GM23338 (cell line): ENCODE measurements at regions not wholly inside any gene's neighbourhood (a gene's known extent, or its start where the extent isn't known, plus 50 kb on each side); places are given as distances from the start of the nearest gene placed in this dataset.

Experiments used
- CTCF ChIP-seq, 2 experiments: fragments of 200-600 bp in 1 of 2; sonication (generic) in 1 of 2; conservative IDR thresholded peaks; 2 replicates each; pipeline versions ENCODE4 v1.5.1 to v1.6.1; 2016 to 2017; ENCODE audit warnings: antibody characterized with exemption in 2 of 2, low read depth in 2 of 2, mild to moderate bottlenecking in 2 of 2, moderate library complexity in 1 of 2
- EZH2 ChIP-seq: fragments of 200-600 bp; sonication (generic); IDR thresholded peaks from one replicate; pipeline ENCODE4 v1.8.0; 2017; ENCODE audit warnings: antibody characterized with exemption, mild to moderate bottlenecking, low read depth; ENCODE audit not compliant: unreplicated experiment
- EZH2phosphoT487 ChIP-seq: fragments of 200-600 bp; sonication (generic); IDR thresholded peaks from one replicate; pipeline ENCODE4 v1.8.1; 2018; ENCODE audit warnings: antibody characterized with exemption; ENCODE audit not compliant: unreplicated experiment
- JUNB ChIP-seq: IDR thresholded peaks from one replicate; pipeline ENCODE4 v1.6.1; 2016; ENCODE audit warnings: antibody characterized with exemption; ENCODE audit not compliant: unreplicated experiment
- NANOG ChIP-seq: IDR thresholded peaks from 2 replicates; pipeline ENCODE4 v1.6.1; 2016; ENCODE audit warnings: antibody characterized with exemption, borderline replicate concordance
- POLR2AphosphoS5 ChIP-seq: IDR thresholded peaks from 2 replicates; pipeline ENCODE4 v1.6.1; 2016; ENCODE audit warnings: antibody characterized with exemption, low read depth
- ZNF114 ChIP-seq: fragments of 250-450 bp; sonication (Bioruptor Pico); IDR thresholded peaks from 2 replicates; pipeline ENCODE4 v1.5.0; 2020; ENCODE audit warnings: mild to moderate bottlenecking, moderate library complexity
- ZNF462 ChIP-seq: fragments of 250-450 bp; sonication (Bioruptor Pico); IDR thresholded peaks from 2 replicates; pipeline ENCODE4 v1.5.0; 2020; ENCODE audit warnings: mild to moderate bottlenecking, moderate library complexity
- TF ChIP-seq, protein P1 (sequence below): IDR thresholded peaks from one replicate; pipeline ENCODE4 v1.6.1; 2018; ENCODE audit warnings: antibody characterized with exemption; ENCODE audit not compliant: unreplicated experiment

- TF ChIP-seq CTCF (conservative IDR thresholded peaks at IDR 0.05; ENCODE audit: low read depth in 2 of 2) (no peak), POLR2AphosphoS5 (no peak), JUNB (no peak), NANOG (no peak), EZH2 (no peak), EZH2phosphoT487 (no peak), ZNF114 (CRISPR knock-in tag) (no peak), ZNF462 (no peak)
- TF ChIP-seq, protein P1, sequence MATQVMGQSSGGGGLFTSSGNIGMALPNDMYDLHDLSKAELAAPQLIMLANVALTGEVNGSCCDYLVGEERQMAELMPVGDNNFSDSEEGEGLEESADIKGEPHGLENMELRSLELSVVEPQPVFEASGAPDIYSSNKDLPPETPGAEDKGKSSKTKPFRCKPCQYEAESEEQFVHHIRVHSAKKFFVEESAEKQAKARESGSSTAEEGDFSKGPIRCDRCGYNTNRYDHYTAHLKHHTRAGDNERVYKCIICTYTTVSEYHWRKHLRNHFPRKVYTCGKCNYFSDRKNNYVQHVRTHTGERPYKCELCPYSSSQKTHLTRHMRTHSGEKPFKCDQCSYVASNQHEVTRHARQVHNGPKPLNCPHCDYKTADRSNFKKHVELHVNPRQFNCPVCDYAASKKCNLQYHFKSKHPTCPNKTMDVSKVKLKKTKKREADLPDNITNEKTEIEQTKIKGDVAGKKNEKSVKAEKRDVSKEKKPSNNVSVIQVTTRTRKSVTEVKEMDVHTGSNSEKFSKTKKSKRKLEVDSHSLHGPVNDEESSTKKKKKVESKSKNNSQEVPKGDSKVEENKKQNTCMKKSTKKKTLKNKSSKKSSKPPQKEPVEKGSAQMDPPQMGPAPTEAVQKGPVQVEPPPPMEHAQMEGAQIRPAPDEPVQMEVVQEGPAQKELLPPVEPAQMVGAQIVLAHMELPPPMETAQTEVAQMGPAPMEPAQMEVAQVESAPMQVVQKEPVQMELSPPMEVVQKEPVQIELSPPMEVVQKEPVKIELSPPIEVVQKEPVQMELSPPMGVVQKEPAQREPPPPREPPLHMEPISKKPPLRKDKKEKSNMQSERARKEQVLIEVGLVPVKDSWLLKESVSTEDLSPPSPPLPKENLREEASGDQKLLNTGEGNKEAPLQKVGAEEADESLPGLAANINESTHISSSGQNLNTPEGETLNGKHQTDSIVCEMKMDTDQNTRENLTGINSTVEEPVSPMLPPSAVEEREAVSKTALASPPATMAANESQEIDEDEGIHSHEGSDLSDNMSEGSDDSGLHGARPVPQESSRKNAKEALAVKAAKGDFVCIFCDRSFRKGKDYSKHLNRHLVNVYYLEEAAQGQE, result no peak
Measured at GRCh38 chr13:107715496-107715895, 499.8 kb downstream of the LIG4 start.
